GM12865 (cell line): ENCODE measurements at regions not wholly inside any gene's neighbourhood (a gene's known extent, or its start where the extent isn't known, plus 50 kb on each side); places are given as distances from the start of the nearest gene placed in this dataset.

ENCODE experiments used
- DNase-seq: peaks from one replicate; pipeline ENCODE4 v3.0.0; 2010; ENCODE audit warnings: low read depth
- H3K4me3 ChIP-seq: 2 replicates; pipeline ENCODE4 v1.5.1; 2011; ENCODE audit warnings: mild to moderate bottlenecking, low read depth, low read length, control low read depth
- CTCF ChIP-seq: IDR thresholded peaks from 2 replicates; pipeline ENCODE4 v1.5.1; 2011; ENCODE audit warnings: low read length, control low read depth, low read depth, inconsistent platforms; ENCODE audit not compliant: insufficient read depth; ENCODE audit errors: missing control alignments

DNA sequence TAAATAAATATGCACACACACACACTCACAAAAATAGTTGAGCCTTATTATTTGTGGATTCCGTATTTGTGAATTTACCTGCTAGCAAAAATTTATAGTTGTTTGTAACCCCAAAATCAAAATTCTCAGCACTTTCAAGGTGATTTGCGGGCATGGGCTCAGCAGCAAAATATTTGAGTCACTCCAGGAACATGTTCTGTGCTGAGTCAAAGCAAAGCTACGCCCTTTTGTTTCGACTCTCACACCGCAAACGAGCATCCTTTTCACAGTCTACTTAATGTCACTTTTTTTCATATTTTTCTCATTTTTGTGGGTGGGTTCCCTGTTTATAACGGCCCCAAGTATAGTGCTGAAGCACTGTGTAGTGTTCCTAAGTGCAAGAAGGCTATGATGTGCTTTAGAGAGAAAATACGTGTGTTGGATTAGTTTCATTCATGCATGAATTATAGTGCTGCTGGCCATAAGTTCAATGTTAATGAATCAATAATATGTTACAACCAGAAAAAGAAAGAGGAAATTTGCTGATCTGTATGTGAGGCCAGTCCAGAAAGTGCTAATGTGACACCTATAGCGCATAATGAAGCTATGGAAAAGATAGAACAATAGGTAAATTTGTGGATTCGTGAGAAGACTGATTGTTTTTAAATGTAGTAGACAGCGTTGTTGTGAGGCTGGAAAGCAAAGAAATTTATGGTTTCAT lies 723.2 kb upstream of the AGA start:
- no peak for DNase-seq
- no peak for TF ChIP-seq CTCF
- H3K4me3 ChIP-seq = no peak overlapping the region

GRCh38 chr4:178165951-178166308 lies 723.7 kb upstream of the AGA start:
- no peak for TF ChIP-seq CTCF
- DNase-seq = no peak
- H3K4me3 ChIP-seq = no peak overlapping the region

DNA sequence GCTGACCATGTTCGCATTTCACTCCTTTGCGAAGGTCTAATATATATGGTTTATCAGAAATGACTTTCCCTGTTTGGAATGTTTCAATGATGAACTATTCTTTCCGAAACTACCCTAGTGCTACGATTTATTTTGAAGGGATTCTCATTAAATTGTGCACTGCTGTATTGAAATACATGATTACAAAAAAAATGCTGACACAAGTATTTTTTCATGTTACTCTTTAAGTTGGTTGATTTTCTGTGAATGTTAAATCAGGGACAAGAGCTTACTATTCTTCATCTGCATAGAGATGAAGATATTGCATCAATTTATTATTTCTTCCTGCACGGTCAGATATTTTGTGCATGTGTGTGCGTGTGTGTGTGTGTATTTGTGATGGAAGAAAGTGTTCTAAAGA lies 731.5 kb upstream of the AGA start:
- DNase-seq = no peak
- no peak for TF ChIP-seq CTCF

GRCh38 chr4:178174756-178175155 lies 732.5 kb upstream of the AGA start:
- H3K4me3 ChIP-seq = no peak overlapping the region
- DNase-seq = no peak
- TF ChIP-seq CTCF = no peak

More for the DNA sequence above, 731.5 kb upstream of the AGA start:
- H3K4me3 ChIP-seq = no peak overlapping the region

- DNase-seq = no peak
- TF ChIP-seq CTCF = no peak
- H3K4me3 ChIP-seq = no peak overlapping the region
Observed at GRCh38 chr4:178185517-178185916, 743.3 kb upstream of the AGA start.

- TF ChIP-seq CTCF = no peak
- no peak for DNase-seq
- H3K4me3 ChIP-seq = no peak overlapping the region
Observed at GRCh38 chr4:178192611-178193010, 750.4 kb upstream of the AGA start.

- no peak overlapping the region for H3K4me3 ChIP-seq
- DNase-seq = no peak
- TF ChIP-seq CTCF = no peak
Observed at GRCh38 chr4:178196751-178197374, 754.6 kb upstream of the AGA start.
